ENCODE measurements at regions not wholly inside any gene's neighbourhood (a gene's known extent, or its start where the extent isn't known, plus 50 kb on each side); places are given as distances from the start of the nearest gene placed in this dataset.

GRCh38 chr19:31627620-31628365 lies 278.6 kb upstream of the TSHZ3 start:
- Histone ChIP-seq H3K9me3 (no peaks in the 10 kb centered on the region), H3K4me1 (no peaks in the 10 kb centered on the region), H3K36me3 (no peaks in the 10 kb centered on the region), H3K27ac (no peak overlapping the region), H3K4me3 (no peak overlapping the region), H3K27me3 (no peaks in the 10 kb centered on the region)
- TF ChIP-seq CTCF (IDR thresholded peaks at IDR 0.05) (no peak), POLR2A (IDR thresholded peaks at IDR 0.05) (no peak), POLR2AphosphoS5 (IDR thresholded peaks at IDR 0.05) (no peak), EP300 (IDR thresholded peaks at IDR 0.05) (no peak)
- 55 to 63% methylated on average over 23 of the region's 23 CpGs for WGBS, 2 donors
- no peak for ATAC-seq (ENCODE audit: low FRiP score in 2 of 2)
- DNase-seq = peak in 1 of 2 donors; percentile 50

GRCh38 chr19:31629579-31630363 lies 280.5 kb upstream of the TSHZ3 start:
- H3K27ac ChIP-seq = no peak overlapping the region
- H3K9me3 ChIP-seq = no peaks in the 10 kb centered on the region
- no peak overlapping the region for H3K4me3 ChIP-seq
- DNase-seq (peak in 1 of 2 donors; percentile 21), ATAC-seq (ENCODE audit: low FRiP score in 2 of 2) (no peak)
- TF ChIP-seq CTCF (IDR thresholded peaks at IDR 0.05) (no peak), POLR2AphosphoS5 (IDR thresholded peaks at IDR 0.05) (no peak), POLR2A (IDR thresholded peaks at IDR 0.05) (no peak), EP300 (IDR thresholded peaks at IDR 0.05) (no peak)
- H3K27me3 ChIP-seq = no peaks in the 10 kb centered on the region
- H3K4me1 ChIP-seq = no peaks in the 10 kb centered on the region
- no peaks in the 10 kb centered on the region for H3K36me3 ChIP-seq
- 86 to 89% methylated on average over 16 to 18 of the region's 18 CpGs for WGBS, 2 donors

- Histone ChIP-seq H3K9me3 (no peaks in the 10 kb centered on the region), H3K36me3 (no peaks in the 10 kb centered on the region), H3K4me1 (no peaks in the 10 kb centered on the region), H3K27me3 (no peaks in the 10 kb centered on the region), H3K27ac (no peak overlapping the region), H3K4me3 (no peak overlapping the region)
- DNase-seq (no peak), ATAC-seq (ENCODE audit: low FRiP score in 2 of 2) (peak in 1 of 2 donors; percentile 63)
- 95 to 99% methylated on average over 8 of the region's 8 CpGs for WGBS, 2 donors
- TF ChIP-seq CTCF (IDR thresholded peaks at IDR 0.05) (no peak), POLR2A (IDR thresholded peaks at IDR 0.05) (no peak), EP300 (IDR thresholded peaks at IDR 0.05) (no peak), POLR2AphosphoS5 (IDR thresholded peaks at IDR 0.05) (no peak)
These were observed 283.8 kb upstream of the TSHZ3 start for GRCh38 chr19:31633014-31633413.

GRCh38 chr19:31639306-31639705 lies 290.1 kb upstream of the TSHZ3 start:
- H3K36me3 ChIP-seq = no peaks in the 10 kb centered on the region
- no peak overlapping the region for H3K4me3 ChIP-seq
- no peak for TF ChIP-seq EP300 (IDR thresholded peaks at IDR 0.05)
- no peak for TF ChIP-seq POLR2A (IDR thresholded peaks at IDR 0.05)
- no peak for TF ChIP-seq POLR2AphosphoS5 (IDR thresholded peaks at IDR 0.05)
- TF ChIP-seq CTCF (IDR thresholded peaks at IDR 0.05) = no peak
- H3K9me3 ChIP-seq = no peaks in the 10 kb centered on the region
- H3K4me1 ChIP-seq = no peaks in the 10 kb centered on the region
- DNase-seq (no peak), ATAC-seq (ENCODE audit: low FRiP score in 2 of 2) (no peak)
- H3K27ac ChIP-seq = no peak overlapping the region
- H3K27me3 ChIP-seq = no peaks in the 10 kb centered on the region
- 68 to 73% methylated on average over 1 of the region's 1 CpG for WGBS, 2 donors

Measured in upper lobe of left lung (tissue), 6 donors.